AG09309 (cell line): ENCODE measurements at regions not wholly inside any gene's neighbourhood (a gene's known extent, or its start where the extent isn't known, plus 50 kb on each side); places are given as distances from the start of the nearest gene placed in this dataset.

Source experiments
- DNase-seq: peaks from one replicate; pipeline ENCODE4 v3.0.0-alpha.2; 2010; ENCODE audit warnings: low read depth
- H3K4me3 ChIP-seq: 2 replicates; pipeline ENCODE4 v1.5.1; 2011; ENCODE audit warnings: mild to moderate bottlenecking, low read depth, low read length, moderate library complexity; ENCODE audit not compliant: control insufficient read depth
- CTCF ChIP-seq: IDR thresholded peaks from 2 replicates; pipeline ENCODE4 v1.5.1; 2011; ENCODE audit warnings: mild to moderate bottlenecking, low read depth, low read length, inconsistent platforms; ENCODE audit not compliant: insufficient read depth, control insufficient read depth; ENCODE audit errors: missing control alignments

GRCh38 chr5:98031496-98031895 is 742.0 kb upstream of the RGMB start:
- no peak overlapping the region for H3K4me3 ChIP-seq
- no peak for DNase-seq
- TF ChIP-seq CTCF, result no peak

GRCh38 chr5:98031926-98032325 is 741.5 kb upstream of the RGMB start:
- DNase-seq, result no peak
- TF ChIP-seq CTCF, result no peak
- no peak overlapping the region for H3K4me3 ChIP-seq

GRCh38 chr5:98041661-98042060 is 731.8 kb upstream of the RGMB start:
- DNase-seq, result no peak
- H3K4me3 ChIP-seq, result no peak overlapping the region
- no peak for TF ChIP-seq CTCF

GRCh38 chr5:98042521-98042920 is 730.9 kb upstream of the RGMB start:
- no peak overlapping the region for H3K4me3 ChIP-seq
- DNase-seq, result no peak
- no peak for TF ChIP-seq CTCF

- no peak for DNase-seq
- H3K4me3 ChIP-seq, result no peak overlapping the region
- no peak for TF ChIP-seq CTCF
Measured at GRCh38 chr5:98042961-98043360, 730.5 kb upstream of the RGMB start.

GRCh38 chr5:98050583-98050982 is 722.9 kb upstream of the RGMB start:
- no peak for DNase-seq
- no peak for TF ChIP-seq CTCF
- no peak overlapping the region for H3K4me3 ChIP-seq

- no peak for DNase-seq
- TF ChIP-seq CTCF, result no peak
- H3K4me3 ChIP-seq, result no peak overlapping the region
Measured at GRCh38 chr5:98053170-98053569, 720.3 kb upstream of the RGMB start.
